Body of pancreas (tissue), 4 donors: ENCODE measurements at regions not wholly inside any gene's neighbourhood (a gene's known extent, or its start where the extent isn't known, plus 50 kb on each side); places are given as distances from the start of the nearest gene placed in this dataset.

Experiments used
- CTCF ChIP-seq, 7 experiments: fragments of 450-650 bp in 4 of 7; fragments of 200-600 bp in 3 of 7; sonication (generic) in 3 of 7; IDR thresholded peaks; one replicate each; pipeline ENCODE4 v1.5.1; 2016 to 2019; ENCODE audit warnings: antibody characterized with exemption in 7 of 7
- POLR2A ChIP-seq, 3 donors: fragments of 450-650 bp; IDR thresholded peaks; one replicate each; pipeline ENCODE4 v1.6.1; 2016; ENCODE audit warnings: antibody characterized with exemption in 3 of 3, mild to moderate bottlenecking in 2 of 3

DNA sequence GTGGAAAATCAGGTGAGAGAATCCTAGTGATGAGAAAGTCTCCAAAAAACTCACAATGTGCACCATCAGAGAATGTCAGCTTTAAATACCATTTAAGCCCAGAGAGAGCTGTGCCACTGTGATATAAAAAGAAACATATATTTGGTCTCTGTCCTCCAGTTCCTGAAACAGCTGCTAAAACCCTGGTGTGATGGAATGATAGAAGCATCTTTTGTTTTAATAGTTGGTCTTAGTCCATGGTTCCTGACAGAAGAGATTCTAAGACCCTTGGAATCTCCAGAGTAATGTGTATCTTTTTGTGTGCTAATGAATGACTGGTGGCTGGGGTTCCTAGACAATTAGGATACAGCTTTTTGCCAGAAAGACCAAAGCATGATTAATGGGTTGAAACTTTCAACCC, 302.8 kb upstream of the B3GALT2 start:
- TF ChIP-seq CTCF (IDR thresholded peaks at IDR 0.05) (no peak), POLR2A (IDR thresholded peaks at IDR 0.05) (no peak)
